ENCODE measurements at regions not wholly inside any gene's neighbourhood (a gene's known extent, or its start where the extent isn't known, plus 50 kb on each side); places are given as distances from the start of the nearest gene placed in this dataset.
"Not testable (repeated sequence)": the region's sequence is repeated elsewhere in the genome, so short reads cannot be mapped to it uniquely, and the experiment has no call there.

DNA sequence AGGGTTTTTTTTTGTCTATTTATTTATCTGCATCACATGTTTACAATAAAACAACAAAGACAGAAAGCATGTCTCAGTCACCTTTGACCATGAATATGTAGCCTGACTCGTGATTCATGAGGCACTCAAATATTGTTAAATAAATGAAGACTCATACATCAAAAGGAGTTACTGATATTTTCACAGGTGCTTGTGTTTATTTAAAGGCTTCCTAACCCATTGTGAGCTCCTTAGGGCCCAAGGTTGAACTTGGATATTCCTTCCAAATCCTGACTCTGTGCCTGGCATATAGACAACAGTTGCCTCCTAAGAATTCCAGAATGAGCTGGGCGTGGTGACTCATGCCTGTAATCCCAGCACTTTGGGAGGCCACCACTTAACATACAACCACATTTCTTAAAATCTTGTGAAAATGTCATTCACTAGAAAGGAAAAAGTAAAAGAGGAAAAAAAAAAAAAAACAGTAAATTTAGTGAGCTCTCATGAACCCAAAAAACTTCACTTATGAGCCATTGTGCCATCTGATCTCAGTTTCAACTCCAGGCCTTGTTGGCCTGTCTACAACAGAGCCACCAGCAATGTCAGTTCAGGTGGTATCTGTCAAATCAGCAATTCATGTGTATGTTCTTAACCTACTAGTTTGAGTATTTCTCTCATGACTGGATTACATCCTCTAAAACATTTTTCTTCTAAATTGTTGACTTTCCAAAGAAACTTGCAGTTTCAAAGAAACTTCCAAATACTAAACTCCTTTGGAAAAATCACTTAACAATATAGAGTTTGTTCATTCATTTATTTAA is 162.7 kb upstream of the MARCKS start:
- no peak for DNase-seq

DNA sequence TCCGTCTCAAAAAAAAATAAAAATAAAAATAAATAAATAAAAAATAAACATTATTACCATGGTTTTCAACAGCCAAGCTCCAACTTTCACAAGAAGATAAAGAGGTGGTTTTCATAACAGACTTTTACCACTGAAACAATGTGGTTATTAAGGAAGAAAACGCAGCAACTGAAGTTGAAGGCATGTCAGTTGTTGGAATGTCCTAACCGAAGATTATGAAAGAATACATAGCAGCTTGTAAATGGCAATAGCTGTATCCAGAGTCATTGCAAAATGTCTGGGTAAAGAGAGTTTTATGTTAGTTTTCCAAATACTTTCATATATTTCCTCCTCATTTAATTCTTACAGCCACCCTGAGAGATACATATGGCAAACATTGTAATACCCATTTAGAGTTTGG is 161.6 kb upstream of the MARCKS start:
- no peak for DNase-seq

DNA sequence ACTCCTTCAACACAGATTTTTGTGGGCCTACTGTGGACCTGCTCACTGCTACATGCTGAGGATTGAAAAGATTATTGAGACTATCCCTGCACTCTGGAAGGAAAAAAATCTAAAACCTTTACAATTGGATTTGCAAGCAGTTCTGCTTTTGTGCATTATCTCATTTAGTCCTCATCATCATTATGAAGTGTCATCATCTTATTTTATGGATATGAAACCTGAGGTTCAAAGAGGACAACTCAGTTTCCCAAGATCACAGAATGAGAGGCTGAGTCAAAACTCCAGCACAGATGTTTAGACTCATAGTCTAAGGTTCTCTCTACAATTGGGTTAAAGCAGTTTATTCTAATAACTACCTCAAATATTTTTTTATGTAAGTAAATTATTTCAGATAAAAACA is 160.2 kb upstream of the MARCKS start:
- DNase-seq, result no peak

- no peak for DNase-seq
Observed at GRCh38 chr6:113697632-113698410, 159.3 kb upstream of the MARCKS start.

DNA sequence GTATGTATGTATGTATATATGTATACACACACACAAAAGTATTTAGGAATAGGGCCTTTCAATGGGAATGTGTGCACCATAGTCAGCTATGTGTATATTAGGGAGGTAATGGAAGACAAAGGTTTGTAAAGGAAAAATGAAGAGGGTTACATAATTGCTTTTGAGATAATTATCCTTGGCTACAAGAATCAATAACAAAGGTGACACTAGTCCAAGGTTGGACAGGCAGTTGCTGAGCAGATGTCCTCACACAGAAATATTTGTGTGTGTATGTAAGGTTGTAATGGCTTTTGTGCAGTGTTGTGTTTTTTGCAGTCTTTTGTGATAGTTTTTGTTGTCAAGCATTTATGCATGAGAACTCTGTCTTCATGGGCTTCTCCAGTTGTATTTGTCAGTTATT is 157.9 kb upstream of the MARCKS start:
- no peak for DNase-seq

DNA sequence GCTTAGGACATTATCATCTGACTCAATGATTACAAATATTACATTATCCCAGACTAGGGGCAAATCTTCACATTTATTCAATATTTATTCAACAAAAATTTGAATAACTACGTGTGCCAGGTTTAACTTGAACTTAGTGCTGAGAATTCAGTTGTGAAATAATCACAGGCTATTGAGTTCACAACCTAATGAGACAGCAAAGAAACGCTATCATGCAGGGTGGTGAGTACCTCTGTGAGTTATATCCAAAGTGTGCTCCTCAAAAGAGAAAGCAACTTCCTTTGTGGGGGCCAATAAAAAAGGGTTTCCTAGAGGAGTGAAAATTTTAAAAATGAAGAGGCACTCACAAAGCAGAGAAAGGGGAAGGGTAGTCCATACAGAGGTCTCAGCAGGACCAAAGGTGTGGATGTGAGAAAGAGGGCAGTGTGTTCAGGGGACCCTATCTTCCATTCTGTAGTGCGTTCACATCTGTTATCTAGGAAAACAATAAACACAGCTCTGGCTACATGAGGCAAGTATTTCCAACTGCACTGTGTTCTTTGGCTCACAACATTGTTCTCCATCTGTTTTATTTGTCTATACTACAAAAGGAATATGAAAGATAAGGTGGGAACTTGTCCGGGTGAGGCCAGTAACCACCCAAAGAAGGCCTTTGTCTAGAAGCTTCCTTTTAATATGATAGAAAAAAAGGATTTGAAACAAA is 155.4 kb upstream of the MARCKS start:
- DNase-seq, result no peak

GRCh38 chr6:113707194-113707593 is 150.0 kb upstream of the MARCKS start:
- DNase-seq, result no peak

GRCh38 chr6:113709936-113710509 is 147.1 kb upstream of the MARCKS start:
- DNase-seq, result no peak

GRCh38 chr6:113713665-113714064 is 143.5 kb upstream of the MARCKS start:
- DNase-seq, result no peak

- DNase-seq, result no peak
Observed at GRCh38 chr6:113718588-113718987, 138.6 kb upstream of the MARCKS start.

- DNase-seq, result no peak
Observed at GRCh38 chr6:113719064-113719463, 138.1 kb upstream of the MARCKS start.

DNA sequence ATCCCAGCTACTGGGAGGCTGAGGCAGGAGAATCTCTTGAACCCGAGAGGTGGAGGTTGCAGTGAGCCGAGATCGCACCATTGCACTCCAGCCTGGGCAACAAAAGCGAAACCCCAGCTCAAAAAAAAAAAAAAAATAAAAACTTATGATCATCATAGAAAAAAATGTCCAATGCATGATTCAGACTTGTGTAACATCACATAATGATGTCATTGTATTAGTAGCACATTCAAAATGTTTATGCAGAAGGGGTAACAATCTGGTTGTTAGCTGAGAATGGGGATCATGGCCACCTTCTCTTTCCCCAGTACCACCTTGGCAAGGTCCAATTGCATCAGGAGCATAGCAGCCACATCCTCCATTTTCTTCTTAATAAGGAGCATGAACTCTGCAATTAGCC is 137.6 kb upstream of the MARCKS start:
- no peak for DNase-seq

- no peak for DNase-seq
Observed at GRCh38 chr6:113723182-113723581, 134.0 kb upstream of the MARCKS start.

DNA sequence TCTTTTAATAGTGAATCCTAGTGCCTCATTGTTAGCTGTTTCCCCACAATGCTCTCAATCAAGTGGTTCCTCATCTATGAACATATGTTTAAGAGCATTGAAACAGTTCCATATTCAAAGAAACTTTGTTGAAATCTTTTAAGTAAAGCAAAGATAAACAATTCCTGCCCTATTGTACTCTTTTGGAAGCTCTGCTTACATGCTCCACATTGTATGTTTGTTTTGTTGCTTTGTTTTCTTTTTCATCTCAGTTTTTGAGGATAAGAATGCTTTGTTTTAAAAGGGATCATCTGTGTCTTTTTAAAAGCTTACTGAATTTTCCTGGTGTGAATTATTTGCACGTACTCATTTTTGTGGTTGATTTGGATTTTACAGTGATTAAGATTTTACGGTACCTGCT is 132.2 kb upstream of the MARCKS start:
- not testable (repeated sequence) for DNase-seq

- DNase-seq, result no peak
Observed at GRCh38 chr6:113731541-113731940, 125.6 kb upstream of the MARCKS start.

GRCh38 chr6:113732384-113732966 is 124.7 kb upstream of the MARCKS start:
- DNase-seq, result peak; percentile 87

- no peak for DNase-seq
Observed at GRCh38 chr6:113733381-113733780, 123.8 kb upstream of the MARCKS start.

- no peak for DNase-seq
Observed at GRCh38 chr6:113734982-113735381, 122.2 kb upstream of the MARCKS start.

- DNase-seq, result no peak
Observed at GRCh38 chr6:113735491-113735890, 121.7 kb upstream of the MARCKS start.

- DNase-seq, result no peak
Observed at GRCh38 chr6:113736978-113737377, 120.2 kb upstream of the MARCKS start.

GRCh38 chr6:113739041-113739655 is 118.0 kb upstream of the MARCKS start:
- no peak for DNase-seq

GRCh38 chr6:113741651-113742050 is 115.5 kb upstream of the MARCKS start:
- DNase-seq, result no peak

Measured in eye (tissue), 1 donor.